SKM-1 treated with dmso at 0.1 percent for 144 hours (cell line): ENCODE measurements at regions not wholly inside any gene's neighbourhood (a gene's known extent, or its start where the extent isn't known, plus 50 kb on each side); places are given as distances from the start of the nearest gene placed in this dataset.

Experiments
- DNase-seq: peaks from one replicate; lab custom pipeline; 2025; ENCODE audit not compliant: unreplicated experiment; lab: John Stamatoyannopoulos, UW

GRCh38 chr3:99502871-99503270 lies 135.5 kb upstream of the COL8A1 start:
- DNase-seq, result no peak

- no peak for DNase-seq
Measured at GRCh38 chr3:99500485-99500884, 137.9 kb upstream of the COL8A1 start.

GRCh38 chr3:99499235-99500158 lies 138.9 kb upstream of the COL8A1 start:
- DNase-seq, result peak; percentile 31

- DNase-seq, result no peak
Measured at GRCh38 chr3:99498550-99499234, 139.7 kb upstream of the COL8A1 start.

- DNase-seq, result no peak
Measured at GRCh38 chr3:99487894-99488293, 150.5 kb upstream of the COL8A1 start.

GRCh38 chr3:99485286-99485685 lies 153.1 kb upstream of the COL8A1 start:
- DNase-seq, result peak; percentile 36

- peak; percentile 34 for DNase-seq
Measured at GRCh38 chr3:99484871-99485270, 153.5 kb upstream of the COL8A1 start.

- DNase-seq, result no peak
Measured at GRCh38 chr3:99483841-99484240, 154.6 kb upstream of the COL8A1 start.

- DNase-seq, result no peak
Measured at GRCh38 chr3:99482191-99482590, 156.2 kb upstream of the COL8A1 start.

- no peak for DNase-seq
Measured at GRCh38 chr3:99481561-99481960, 156.8 kb upstream of the COL8A1 start.

GRCh38 chr3:99479768-99480167 lies 158.6 kb upstream of the COL8A1 start:
- no peak for DNase-seq

GRCh38 chr3:99477650-99478049 lies 160.7 kb upstream of the COL8A1 start:
- DNase-seq, result no peak

- DNase-seq, result no peak
Measured at GRCh38 chr3:99475229-99475628, 163.2 kb upstream of the COL8A1 start.

GRCh38 chr3:99474776-99475175 lies 163.6 kb upstream of the COL8A1 start:
- no peak for DNase-seq

- no peak for DNase-seq
Measured at GRCh38 chr3:99473321-99473751, 165.1 kb upstream of the COL8A1 start.

- DNase-seq, result no peak
Measured at GRCh38 chr3:99472385-99472784, 166.0 kb upstream of the COL8A1 start.

- no peak for DNase-seq
Measured at GRCh38 chr3:99471353-99472323, 166.8 kb upstream of the COL8A1 start.

- no peak for DNase-seq
Measured at GRCh38 chr3:99470841-99471240, 167.6 kb upstream of the COL8A1 start.

- DNase-seq, result no peak
Measured at GRCh38 chr3:99468918-99469317, 169.5 kb upstream of the COL8A1 start.

GRCh38 chr3:99467420-99467819 lies 171.0 kb upstream of the COL8A1 start:
- DNase-seq, result no peak

GRCh38 chr3:99466331-99466730 lies 172.1 kb upstream of the COL8A1 start:
- DNase-seq, result no peak
